ENCODE measurements at regions not wholly inside any gene's neighbourhood (a gene's known extent, or its start where the extent isn't known, plus 50 kb on each side); places are given as distances from the start of the nearest gene placed in this dataset.
A peak's percentile ranks its signal among the peaks of the same experiment; 100 is the strongest.

- TF ChIP-seq GABPB1 (CRISPR knock-in tag; IDR thresholded peaks at IDR 0.05) (peak; percentile 76), POLR2AphosphoS5 (IDR thresholded peaks at IDR 0.05; ENCODE audit: low read depth, low read length) (no peak), HMGA1 (CRISPR knock-in tag; conservative IDR thresholded peaks at IDR 0.05) (no peak), TGIF2 (CRISPR knock-in tag; IDR thresholded peaks at IDR 0.05) (peak; percentile 75), ZNF720 (CRISPR knock-in tag; IDR thresholded peaks at IDR 0.05) (no peak), SRY (CRISPR knock-in tag; IDR thresholded peaks at IDR 0.05) (no peak), EED (CRISPR knock-in tag; IDR thresholded peaks at IDR 0.05) (no peak), FOXJ3 (CRISPR knock-in tag; IDR thresholded peaks at IDR 0.05; ENCODE audit: borderline replicate concordance) (peak; percentile 88), NFYC (CRISPR knock-in tag; IDR thresholded peaks at IDR 0.05) (peak; percentile 24; the same call in 1 of the 2 replicates), ZNF326 (CRISPR knock-in tag; IDR thresholded peaks at IDR 0.05; ENCODE audit: borderline replicate concordance) (no peak), KDM6A (CRISPR knock-in tag; IDR thresholded peaks at IDR 0.05; ENCODE audit: low read depth) (peak; percentile 84; the same call in 1 of the 2 replicates), ZNF550 (CRISPR knock-in tag; IDR thresholded peaks at IDR 0.05; ENCODE audit: borderline replicate concordance) (no peak), CTCF (CRISPR knock-in tag; IDR thresholded peaks at IDR 0.05) (peak; percentile 27; the same call in 1 of the 2 replicates), AKAP8 (CRISPR knock-in tag; IDR thresholded peaks at IDR 0.05) (peak; percentile 95; the same call in 1 of the 2 replicates), ZNF33B (CRISPR knock-in tag; IDR thresholded peaks at IDR 0.05) (no peak), FOXC1 (CRISPR knock-in tag; IDR thresholded peaks at IDR 0.05; ENCODE audit: borderline replicate concordance) (no peak), PATZ1 (CRISPR knock-in tag; IDR thresholded peaks at IDR 0.05) (peak; percentile 94), ZBTB44 (CRISPR knock-in tag; IDR thresholded peaks at IDR 0.05) (no peak), SATB2 (CRISPR knock-in tag; IDR thresholded peaks at IDR 0.05) (peak; percentile 94), SIN3B (IDR thresholded peaks at IDR 0.05; ENCODE audit: low read length) (no peak), SPEN (CRISPR knock-in tag; IDR thresholded peaks at IDR 0.05; ENCODE audit: low read depth) (no peak), ZNF883 (CRISPR knock-in tag; IDR thresholded peaks at IDR 0.05; ENCODE audit: not compliant biosample characterization) (no peak), SNAPC5 (CRISPR knock-in tag; IDR thresholded peaks at IDR 0.05; ENCODE audit: borderline replicate concordance) (no peak), HOMEZ (CRISPR knock-in tag; IDR thresholded peaks at IDR 0.05; ENCODE audit: low read depth) (peak; percentile 87; the same call in 1 of the 2 replicates)
Observed at GRCh38 chr17:77512062-77512946, 371.5 kb downstream of the SEC14L1 start (continued).

Measured in HepG2 (cell line).